Fibroblast of villous mesenchyme (primary cell): ENCODE measurements at regions not wholly inside any gene's neighbourhood (a gene's known extent, or its start where the extent isn't known, plus 50 kb on each side); places are given as distances from the start of the nearest gene placed in this dataset.

Experiments
- DNase-seq: peaks from one replicate; pipeline ENCODE4 v3.0.0-alpha.2; 2010; ENCODE audit warnings: low read depth
- H3K4me3 ChIP-seq: 2 replicates; pipeline ENCODE4 v1.5.1; 2011; ENCODE audit warnings: low read depth, mild to moderate bottlenecking, low read length
- CTCF ChIP-seq: IDR thresholded peaks from 2 replicates; pipeline ENCODE4 v1.5.1; 2012; ENCODE audit warnings: low read depth, mild to moderate bottlenecking, low read length; ENCODE audit not compliant: insufficient read depth

- TF ChIP-seq CTCF = no peak
- DNase-seq = no peak
- H3K4me3 ChIP-seq = no peak overlapping the region
Measured at GRCh38 chr14:54104601-54105145, 148.0 kb upstream of the BMP4 start.

- DNase-seq = no peak
- no peak for TF ChIP-seq CTCF
- no peak overlapping the region for H3K4me3 ChIP-seq
Measured at GRCh38 chr14:54105406-54105805, 148.8 kb upstream of the BMP4 start.

- no peak for DNase-seq
- no peak overlapping the region for H3K4me3 ChIP-seq
- no peak for TF ChIP-seq CTCF
Measured at GRCh38 chr14:54105898-54106297, 149.3 kb upstream of the BMP4 start.

- no peak for TF ChIP-seq CTCF
- DNase-seq = no peak
- H3K4me3 ChIP-seq = no peak overlapping the region
Measured at GRCh38 chr14:54106661-54107377, 150.2 kb upstream of the BMP4 start.

- TF ChIP-seq CTCF = no peak
- H3K4me3 ChIP-seq = no peak overlapping the region
- DNase-seq = peak; percentile 88
Measured at GRCh38 chr14:54108481-54109471, 152.2 kb upstream of the BMP4 start.

- no peak overlapping the region for H3K4me3 ChIP-seq
- no peak for TF ChIP-seq CTCF
- no peak for DNase-seq
Measured at GRCh38 chr14:54109521-54110120, 153.0 kb upstream of the BMP4 start.
